EL (cell line): ENCODE measurements at regions not wholly inside any gene's neighbourhood (a gene's known extent, or its start where the extent isn't known, plus 50 kb on each side); places are given as distances from the start of the nearest gene placed in this dataset.
A peak's percentile ranks its signal among the peaks of the same experiment; 100 is the strongest.
"Not testable (repeated sequence)": the region's sequence is repeated elsewhere in the genome, so short reads cannot be mapped to it uniquely, and the experiment has no call there.

Experiments
- DNase-seq: peaks from one replicate; pipeline ENCODE4 v3.0.0-alpha.2; 2016

- DNase-seq, result peak; percentile 90
These were observed 91.3 kb upstream of the DTNBP1 start for GRCh38 chr6:15754035-15754705.

GRCh38 chr6:15752820-15753219 is 90.0 kb upstream of the DTNBP1 start:
- DNase-seq, result peak; percentile 24

GRCh38 chr6:15751721-15752350 is 89.0 kb upstream of the DTNBP1 start:
- DNase-seq, result no peak

GRCh38 chr6:15748341-15748740 is 85.5 kb upstream of the DTNBP1 start:
- no peak for DNase-seq

- no peak for DNase-seq
These were observed 84.6 kb upstream of the DTNBP1 start for GRCh38 chr6:15747354-15747883.

- DNase-seq, result no peak
These were observed 83.0 kb upstream of the DTNBP1 start for GRCh38 chr6:15745781-15746180.

- no peak for DNase-seq
These were observed 82.1 kb upstream of the DTNBP1 start for GRCh38 chr6:15744818-15745402.

GRCh38 chr6:15742013-15742412 is 79.2 kb upstream of the DTNBP1 start:
- DNase-seq, result not testable (repeated sequence)

- no peak for DNase-seq
These were observed 78.6 kb upstream of the DTNBP1 start for GRCh38 chr6:15741405-15741804.

- DNase-seq, result no peak
These were observed 77.0 kb upstream of the DTNBP1 start for GRCh38 chr6:15739867-15740266.

GRCh38 chr6:15739353-15739752 is 76.5 kb upstream of the DTNBP1 start:
- DNase-seq, result no peak

- DNase-seq, result not testable (repeated sequence)
These were observed 75.4 kb upstream of the DTNBP1 start for GRCh38 chr6:15738195-15738594.

GRCh38 chr6:15736297-15736696 is 73.5 kb upstream of the DTNBP1 start:
- DNase-seq, result no peak

GRCh38 chr6:15735567-15736265 is 72.9 kb upstream of the DTNBP1 start:
- peak; percentile 26 for DNase-seq

GRCh38 chr6:15734118-15734897 is 71.5 kb upstream of the DTNBP1 start:
- no peak for DNase-seq

GRCh38 chr6:15730922-15731321 is 68.1 kb upstream of the DTNBP1 start:
- no peak for DNase-seq

- no peak for DNase-seq
These were observed 67.6 kb upstream of the DTNBP1 start for GRCh38 chr6:15730442-15730841.

- DNase-seq, result no peak
These were observed 59.9 kb upstream of the DTNBP1 start for GRCh38 chr6:15722731-15723130.

- no peak for DNase-seq
These were observed 54.1 kb upstream of the DTNBP1 start for GRCh38 chr6:15716889-15717288.

- DNase-seq, result no peak
These were observed 53.0 kb upstream of the DTNBP1 start for GRCh38 chr6:15715851-15716250.

- DNase-seq, result peak; percentile 27
These were observed 52.2 kb upstream of the DTNBP1 start for GRCh38 chr6:15715060-15715459.

- DNase-seq, result no peak
These were observed 51.8 kb upstream of the DTNBP1 start for GRCh38 chr6:15714658-15715057.

- no peak for DNase-seq
These were observed 50.5 kb upstream of the DTNBP1 start for GRCh38 chr6:15713325-15713724.
